CD4-positive, alpha-beta T cell (primary cell): ENCODE measurements at regions not wholly inside any gene's neighbourhood (a gene's known extent, or its start where the extent isn't known, plus 50 kb on each side); places are given as distances from the start of the nearest gene placed in this dataset.

Experiments
- ATAC-seq: fragments of 200-7000 bp; cut with Tn5 transposase; one replicate; pipeline ENCODE4 v1.10.0; 2022; ENCODE audit warnings: mild to moderate bottlenecking; ENCODE audit not compliant: poor library complexity
- CTCF ChIA-PET: fragments of 350-600 bp; sonication (Branson Sonifier 250); formaldehyde crosslinking; loops from one replicate; lab custom pipeline; 2021; ENCODE audit warnings: antibody characterized with exemption, inconsistent platforms; lab: Charles Lee
- POLR2A ChIA-PET: fragments of 350-600 bp; sonication (Branson Sonifier 250); formaldehyde crosslinking; loops from one replicate; lab custom pipeline; 2021; ENCODE audit warnings: antibody characterized with exemption, inconsistent platforms; lab: Charles Lee
- DNase-seq, 14 experiments: peaks; one replicate each; pipeline ENCODE4 v3.0.0-alpha.2; 2013 to 2020; ENCODE audit warnings: mixed read lengths in 2 of 14
- H3K27ac ChIP-seq, 2 donors: one replicate each; pipeline versions ENCODE4 v1.5.1 to v1.7.0; 2013; ENCODE audit warnings: low read length in 2 of 2, low read depth in 1 of 2, mild to moderate bottlenecking in 1 of 2
- H3K27me3 ChIP-seq, 2 experiments: 1 replicate in 1 of 2; 2 replicates in 1 of 2; pipeline versions ENCODE4 v1.6.1 to v1.7.0; 2013; ENCODE audit warnings: low read length in 2 of 2, control low read depth in 1 of 2, mild to moderate bottlenecking in 1 of 2, moderate library complexity in 1 of 2; ENCODE audit not compliant: insufficient read depth in 2 of 2, control insufficient read depth in 1 of 2
- H3K36me3 ChIP-seq: one replicate; pipeline ENCODE4 v1.6.1; 2013; ENCODE audit warnings: low read length, control low read depth; ENCODE audit not compliant: insufficient read depth
- H3K4me1 ChIP-seq: one replicate; pipeline ENCODE4 v1.6.1; 2013; ENCODE audit warnings: low read length, control low read depth; ENCODE audit not compliant: insufficient read depth
- H3K4me3 ChIP-seq: one replicate; pipeline ENCODE4 v1.5.1; 2013; ENCODE audit warnings: mild to moderate bottlenecking, low read length, moderate library complexity
- H3K9me3 ChIP-seq, 2 experiments: 1 replicate in 1 of 2; 2 replicates in 1 of 2; pipeline versions ENCODE4 v1.6.1 to v1.7.0; 2013; ENCODE audit warnings: low read length in 2 of 2, mild to moderate bottlenecking in 2 of 2, control low read depth in 1 of 2, moderate library complexity in 1 of 2; ENCODE audit not compliant: control insufficient read depth in 1 of 2, insufficient read depth in 1 of 2
- H3K27ac Mint-ChIP-seq: one replicate; pipeline ENCODE4 v1.8.0; 2020; ENCODE audit warnings: mixed read lengths
- H3K27me3 Mint-ChIP-seq: one replicate; pipeline ENCODE4 v1.8.0; 2021; ENCODE audit warnings: mixed read lengths
- H3K36me3 Mint-ChIP-seq: one replicate; pipeline ENCODE4 v1.8.0; 2021; ENCODE audit warnings: low read depth, mixed read lengths
- H3K4me1 Mint-ChIP-seq: one replicate; pipeline ENCODE4 v1.8.0; 2021; ENCODE audit warnings: low read depth, mixed read lengths
- H3K4me3 Mint-ChIP-seq: one replicate; pipeline ENCODE4 v1.8.0; 2020; ENCODE audit warnings: mild to moderate bottlenecking, mixed read lengths
- H3K9me3 Mint-ChIP-seq: one replicate; pipeline ENCODE4 v1.8.0; 2020; ENCODE audit warnings: mixed read lengths
- CTCF ChIP-seq: fragments of 200-600 bp; IDR thresholded peaks from one replicate; pipeline ENCODE4 v1.8.0; 2022; ENCODE audit warnings: antibody characterized with exemption, mild to moderate bottlenecking
- intact Hi-C, 2 experiments: fragments of 100-400 bp; cut with DNase I in 1 of 2; cut with micrococcal nuclease in 1 of 2; formaldehyde crosslinking; loops; one replicate each; pipeline versions ENCODE4 v1.15.1 to v1.9.0; 2023 to 2025; cut with DNase I, micrococcal nuclease

- Mint-ChIP-seq H3K27ac (no peak overlapping the region), H3K36me3 (no peaks in the 10 kb centered on the region), H3K4me1 (no peaks in the 10 kb centered on the region), H3K9me3 (no peaks in the 10 kb centered on the region), H3K4me3 (no peak overlapping the region), H3K27me3 (no peaks in the 10 kb centered on the region)
- CTCF ChIA-PET = no interaction called here
- Histone ChIP-seq H3K27ac (no peak overlapping the region), H3K9me3 (no peaks in the 10 kb centered on the region), H3K27me3 (no peaks in the 10 kb centered on the region), H3K4me1 (no peaks in the 10 kb centered on the region), H3K36me3 (no peaks in the 10 kb centered on the region), H3K4me3 (no peak overlapping the region)
- TF ChIP-seq CTCF = no peak
- ATAC-seq (no peak), DNase-seq (no peak)
- POLR2A ChIA-PET = no interaction called here
- intact Hi-C loops = no loop called here
Observed at GRCh38 chr15:96625256-96625655, 294.8 kb downstream of the NR2F2 start.

GRCh38 chr15:96627031-96627568 is 296.6 kb downstream of the NR2F2 start:
- Histone ChIP-seq H3K27ac (no peak overlapping the region), H3K4me1 (no peaks in the 10 kb centered on the region), H3K36me3 (no peaks in the 10 kb centered on the region), H3K27me3 (no peaks in the 10 kb centered on the region), H3K9me3 (no peaks in the 10 kb centered on the region), H3K4me3 (no peak overlapping the region)
- H3K9me3 Mint-ChIP-seq = no peaks in the 10 kb centered on the region
- ChIA-PET POLR2A (no interaction called here), CTCF (no interaction called here)
- H3K36me3 Mint-ChIP-seq = no peaks in the 10 kb centered on the region
- no peaks in the 10 kb centered on the region for H3K4me1 Mint-ChIP-seq
- DNase-seq (no peak), ATAC-seq (no peak)
- intact Hi-C loops = no loop called here
- no peak overlapping the region for H3K27ac Mint-ChIP-seq
- H3K4me3 Mint-ChIP-seq = no peak overlapping the region
- no peak for TF ChIP-seq CTCF
- no peaks in the 10 kb centered on the region for H3K27me3 Mint-ChIP-seq

GRCh38 chr15:96629511-96629910 is 299.0 kb downstream of the NR2F2 start:
- DNase-seq (no peak), ATAC-seq (no peak)
- H3K27ac Mint-ChIP-seq = no peak overlapping the region

More at GRCh38 chr15:96629511-96629910, 299.0 kb downstream of the NR2F2 start:
- Histone ChIP-seq H3K27me3 (no peaks in the 10 kb centered on the region), H3K4me1 (no peaks in the 10 kb centered on the region), H3K36me3 (no peaks in the 10 kb centered on the region), H3K4me3 (no peak overlapping the region), H3K9me3 (no peaks in the 10 kb centered on the region), H3K27ac (no peak overlapping the region)
- CTCF ChIA-PET = no interaction called here
- no peak for TF ChIP-seq CTCF
- H3K27me3 Mint-ChIP-seq = no peaks in the 10 kb centered on the region
- H3K9me3 Mint-ChIP-seq = peaks cover 2% of the 10 kb centered on the region
- no peaks in the 10 kb centered on the region for H3K36me3 Mint-ChIP-seq
- H3K4me3 Mint-ChIP-seq = no peak overlapping the region
- POLR2A ChIA-PET = no interaction called here
- H3K4me1 Mint-ChIP-seq = no peaks in the 10 kb centered on the region
- intact Hi-C loops = no loop called here
